Erythroblast (primary cell): ENCODE measurements at regions not wholly inside any gene's neighbourhood (a gene's known extent, or its start where the extent isn't known, plus 50 kb on each side); places are given as distances from the start of the nearest gene placed in this dataset.
"Not testable (repeated sequence)": the region's sequence is repeated elsewhere in the genome, so short reads cannot be mapped to it uniquely, and the experiment has no call there.

Experiments used
- DNase-seq, 2 experiments: peaks; one replicate each; lab custom pipeline; 2025; lab: John Stamatoyannopoulos, UW
- GATA1 ChIP-seq: IDR thresholded peaks from 2 replicates; pipeline ENCODE4 v1.6.1; 2011; ENCODE audit warnings: low read depth, mild to moderate bottlenecking, control low read depth, low read length, moderate library complexity
- POLR2A ChIP-seq: IDR thresholded peaks from 2 replicates; pipeline ENCODE4 v1.6.1; 2011; ENCODE audit warnings: mild to moderate bottlenecking, low read length

DNA sequence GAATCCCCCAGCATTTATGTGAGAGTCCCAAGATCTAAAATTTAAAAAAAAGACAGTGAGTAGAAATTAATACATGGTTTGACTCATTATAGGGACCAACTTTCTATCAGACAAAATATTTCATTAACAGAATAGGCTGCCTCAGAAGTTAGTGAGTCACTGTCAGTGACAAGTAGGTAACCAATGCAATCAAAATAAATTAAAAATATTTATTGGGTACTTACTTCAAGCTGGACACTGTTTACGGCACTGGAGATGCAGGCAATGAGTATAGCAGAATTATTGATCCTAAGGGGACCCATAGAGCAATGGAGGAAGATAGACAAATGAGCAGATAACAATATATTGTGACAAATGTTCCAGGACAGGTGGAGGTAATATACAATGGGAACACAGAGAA, 135.6 kb upstream of the BCL6 start:
- no peak for DNase-seq
- TF ChIP-seq POLR2A = no peak
- no peak for TF ChIP-seq GATA1

DNA sequence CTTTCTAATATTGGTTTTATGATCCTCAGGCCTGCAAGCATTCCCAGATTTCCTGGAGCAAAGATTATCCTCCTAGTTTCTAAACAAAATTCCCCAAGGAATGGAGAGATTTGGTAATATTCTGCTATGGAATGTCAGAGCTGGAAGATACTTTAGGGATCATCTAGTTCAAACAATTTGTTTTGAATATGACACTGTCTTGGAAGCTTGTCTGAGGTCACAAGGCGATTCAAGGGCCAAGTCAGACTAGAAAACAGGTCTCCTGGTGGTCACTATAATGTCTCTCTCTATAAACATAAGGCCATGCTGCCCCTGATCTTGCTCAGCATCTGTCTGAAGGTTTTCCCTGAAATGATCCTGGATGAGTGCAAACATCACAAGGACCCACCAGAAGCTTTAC, 143.4 kb upstream of the BCL6 start:
- TF ChIP-seq POLR2A (no peak), GATA1 (no peak)
- no peak for DNase-seq

DNA sequence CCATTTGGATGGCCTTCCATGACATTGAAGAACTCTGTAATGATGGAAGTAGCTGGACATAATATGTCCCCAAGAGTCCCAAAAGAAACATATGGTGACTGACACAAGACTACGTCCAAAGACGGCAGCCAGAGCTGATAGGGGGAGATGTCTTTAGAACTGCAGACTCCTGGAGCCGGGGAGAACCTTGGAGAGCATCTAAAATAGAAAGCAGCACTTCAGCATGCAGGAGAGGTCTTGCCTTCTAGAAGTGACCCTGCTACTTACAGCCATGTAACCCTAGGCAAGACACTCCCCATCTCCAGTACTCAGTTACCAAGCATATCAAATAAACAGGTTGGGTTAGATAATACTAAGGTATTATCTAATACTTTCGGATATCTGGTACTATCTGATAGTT, 143.8 kb upstream of the BCL6 start:
- DNase-seq = no peak
- no peak for TF ChIP-seq POLR2A
- no peak for TF ChIP-seq GATA1

DNA sequence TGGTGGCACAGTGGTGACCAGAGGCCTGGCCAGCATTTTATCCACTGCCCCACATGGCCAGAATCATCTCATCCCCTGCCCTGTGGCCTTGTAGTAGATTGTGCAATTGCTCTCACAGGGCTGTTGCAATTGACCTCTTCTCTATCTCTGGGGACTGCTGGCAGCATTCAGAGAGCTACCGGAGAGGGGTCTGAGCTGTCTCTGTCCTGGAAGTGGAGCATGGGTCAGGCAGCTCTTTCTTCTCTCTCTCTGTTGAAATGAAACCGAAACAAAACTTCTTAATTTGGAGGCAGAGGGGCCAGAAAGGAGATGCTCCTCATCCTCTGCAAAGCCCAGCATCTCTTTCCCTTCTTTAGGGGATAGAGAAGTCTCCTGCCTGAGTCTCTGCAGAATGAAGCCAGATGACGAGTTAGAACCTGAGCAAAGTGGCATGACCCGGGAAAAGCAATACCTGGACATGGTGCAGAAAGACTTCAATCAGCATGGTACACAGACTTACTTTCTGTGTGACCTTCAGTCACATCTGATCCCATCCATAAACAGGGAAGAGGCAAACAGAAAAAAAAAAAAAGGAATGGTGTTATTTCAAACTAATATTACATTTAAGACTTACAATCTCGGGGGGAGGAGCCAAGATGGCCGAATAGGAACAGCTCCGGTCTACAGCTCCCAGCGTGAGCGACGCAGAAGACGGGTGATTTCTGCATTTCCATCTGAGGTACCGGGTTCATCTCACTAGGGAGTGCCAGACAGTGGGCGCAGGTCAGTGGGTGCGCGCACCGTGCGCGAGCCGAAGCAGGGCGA, 144.5 kb upstream of the BCL6 start:
- no peak for TF ChIP-seq POLR2A
- TF ChIP-seq GATA1 = no peak
- no peak for DNase-seq

DNA sequence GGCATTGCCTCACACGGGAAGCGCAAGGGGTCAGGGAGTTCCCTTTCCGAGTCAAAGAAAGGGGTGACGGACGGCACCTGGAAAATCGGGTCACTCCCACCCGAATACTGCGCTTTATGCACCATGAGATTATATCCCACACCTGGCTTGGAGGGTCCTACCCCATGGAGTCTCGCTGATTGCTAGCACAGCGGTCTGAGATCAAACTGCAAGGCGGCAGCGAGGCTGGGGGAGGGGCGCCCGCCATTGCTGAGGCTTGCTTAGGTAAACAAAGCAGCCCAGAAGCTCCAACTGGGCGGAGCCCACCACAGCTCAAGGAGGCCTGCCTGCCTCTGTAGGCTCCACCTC, 145.1 kb upstream of the BCL6 start:
- DNase-seq = not testable (repeated sequence)

DNA sequence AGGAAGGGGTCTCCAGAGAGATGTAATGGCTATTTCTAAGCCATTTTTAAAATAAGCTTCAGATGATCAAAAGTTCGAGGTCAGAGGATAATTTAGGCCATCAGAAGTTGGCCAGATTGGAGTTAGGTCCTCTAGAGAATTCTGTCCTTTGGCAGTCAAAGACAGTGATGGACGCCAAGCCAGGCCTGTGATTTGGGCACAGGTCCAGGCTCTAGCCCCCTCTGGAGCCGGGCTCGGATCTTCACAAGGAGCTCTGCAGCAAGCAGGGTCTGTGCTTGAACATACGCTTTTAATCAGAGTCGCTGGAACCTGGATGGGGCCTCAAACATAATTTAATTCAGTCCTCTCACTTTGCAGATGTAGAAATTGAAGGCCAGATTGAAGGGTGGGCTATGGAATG, 151.4 kb upstream of the BCL6 start:
- TF ChIP-seq GATA1 = no peak
- TF ChIP-seq POLR2A = no peak
- no peak for DNase-seq

DNA sequence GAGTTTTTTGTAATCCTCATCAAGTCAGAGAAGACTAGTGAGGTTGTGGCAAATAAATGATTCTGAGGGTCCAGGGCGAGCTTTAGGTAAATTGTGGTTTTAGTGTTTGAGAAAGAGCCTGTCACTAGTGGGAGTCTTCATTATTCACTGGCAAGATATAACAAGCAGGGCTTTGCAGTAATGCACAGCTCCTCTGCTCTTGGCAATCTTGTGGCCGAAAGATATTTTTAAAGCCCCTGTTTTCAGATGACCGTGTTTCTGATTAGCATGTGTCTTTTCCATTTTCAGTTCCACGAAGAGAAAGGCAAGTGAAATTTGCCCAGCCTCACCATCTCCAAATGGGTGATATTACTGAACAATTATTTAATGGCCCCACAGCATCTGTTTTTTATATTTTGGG, 154.0 kb upstream of the BCL6 start:
- TF ChIP-seq POLR2A (no peak), GATA1 (no peak)
- no peak for DNase-seq

DNA sequence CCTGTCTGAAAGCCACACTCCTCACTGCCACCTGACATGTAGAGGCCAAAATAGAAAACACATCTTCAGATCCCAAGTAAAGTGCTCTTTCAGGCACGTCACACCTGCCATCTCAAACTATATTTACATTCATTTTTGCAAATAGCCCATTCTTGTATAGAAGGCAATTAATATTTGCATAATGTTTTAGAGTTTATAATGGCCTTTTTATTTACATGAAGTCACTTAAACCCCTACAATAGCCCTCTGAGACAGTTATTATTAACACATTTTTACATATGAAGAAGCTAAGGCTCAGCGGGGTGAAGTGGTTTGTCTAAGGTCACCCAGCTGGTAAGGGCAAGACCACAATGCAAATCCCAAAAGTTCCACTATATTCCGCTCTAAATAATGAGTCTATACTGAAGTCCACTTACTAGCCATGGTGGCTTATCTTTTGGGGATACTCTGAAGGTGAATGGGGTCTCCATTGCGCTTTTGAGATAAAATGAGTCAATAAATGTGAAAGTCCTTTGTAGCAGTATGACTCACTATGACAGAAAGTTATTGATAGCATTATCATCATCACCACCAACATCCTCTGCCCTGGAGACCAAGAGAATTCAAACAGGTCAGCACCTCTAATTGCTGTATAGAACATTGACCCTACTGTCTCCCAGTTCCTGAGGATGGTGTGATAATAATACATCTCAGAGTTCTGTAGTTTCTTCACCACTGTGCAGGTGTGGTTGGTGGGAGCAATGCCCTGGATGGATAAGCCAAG, 155.9 kb upstream of the BCL6 start:
- TF ChIP-seq GATA1 (no peak), POLR2A (no peak)
- no peak for DNase-seq

DNA sequence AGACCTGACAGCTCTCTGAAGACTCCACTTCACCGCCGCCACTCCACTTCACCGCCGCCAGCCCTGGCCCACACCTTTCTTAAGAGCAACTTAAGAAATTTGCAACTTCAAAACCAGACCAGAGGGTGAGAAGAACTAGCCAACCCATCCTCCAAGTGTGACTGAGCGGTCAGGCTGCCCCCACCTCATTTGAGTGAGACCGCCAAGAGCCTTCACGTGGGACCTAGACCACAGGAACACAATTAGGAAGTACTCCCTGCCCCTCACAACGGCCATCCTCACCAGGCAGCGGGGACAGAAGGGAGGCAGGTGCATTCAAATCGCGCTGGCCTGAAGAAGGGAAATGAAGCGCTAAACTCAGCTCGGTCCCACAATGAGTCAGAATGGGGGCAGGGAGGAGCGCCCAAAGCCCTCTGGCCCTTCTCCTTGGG, 156.8 kb upstream of the BCL6 start:
- DNase-seq = no peak

DNA sequence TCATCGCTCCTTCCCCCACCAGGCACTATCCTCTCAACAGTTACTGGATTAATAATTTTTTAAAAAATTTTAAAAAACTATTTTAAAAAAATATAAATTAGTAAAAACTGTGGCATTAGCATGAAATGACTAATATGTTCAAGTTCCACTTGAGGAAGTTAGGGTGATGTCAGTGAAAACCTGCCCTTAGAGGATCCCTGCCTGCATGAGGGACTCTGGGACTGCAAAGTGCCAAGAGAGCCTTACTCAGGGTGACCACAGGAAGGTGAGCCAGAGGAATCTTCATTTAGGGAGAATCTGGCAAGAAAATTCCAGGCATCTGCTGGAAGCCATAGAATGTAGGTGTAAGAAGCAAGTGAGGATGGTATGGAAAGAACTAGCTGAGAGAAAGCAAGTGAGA, 157.7 kb upstream of the BCL6 start:
- DNase-seq = no peak
- TF ChIP-seq GATA1 (no peak), POLR2A (no peak)

More for the DNA sequence above, 156.8 kb upstream of the BCL6 start:
- TF ChIP-seq GATA1 (no peak), POLR2A (no peak)

DNA sequence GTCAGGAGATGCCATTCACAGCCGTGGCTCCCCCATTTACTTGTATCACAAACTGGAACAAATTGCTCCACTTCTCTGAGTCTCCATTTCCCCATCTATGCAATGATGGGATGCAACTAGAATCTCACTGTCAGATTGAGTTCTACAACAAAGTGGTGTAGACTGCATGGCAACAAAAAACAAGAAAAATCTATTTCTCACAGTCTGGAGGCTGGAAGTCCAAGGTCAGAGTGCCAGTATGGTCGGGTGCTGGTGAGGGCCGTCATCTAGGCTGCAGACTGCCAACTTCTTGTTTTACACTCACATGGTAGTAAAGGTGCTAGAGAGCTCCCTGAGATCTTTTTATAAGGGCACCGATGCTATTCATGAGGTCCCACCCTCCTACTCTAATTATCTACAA, 158.4 kb upstream of the BCL6 start:
- TF ChIP-seq POLR2A = no peak
- no peak for TF ChIP-seq GATA1
- no peak for DNase-seq

DNA sequence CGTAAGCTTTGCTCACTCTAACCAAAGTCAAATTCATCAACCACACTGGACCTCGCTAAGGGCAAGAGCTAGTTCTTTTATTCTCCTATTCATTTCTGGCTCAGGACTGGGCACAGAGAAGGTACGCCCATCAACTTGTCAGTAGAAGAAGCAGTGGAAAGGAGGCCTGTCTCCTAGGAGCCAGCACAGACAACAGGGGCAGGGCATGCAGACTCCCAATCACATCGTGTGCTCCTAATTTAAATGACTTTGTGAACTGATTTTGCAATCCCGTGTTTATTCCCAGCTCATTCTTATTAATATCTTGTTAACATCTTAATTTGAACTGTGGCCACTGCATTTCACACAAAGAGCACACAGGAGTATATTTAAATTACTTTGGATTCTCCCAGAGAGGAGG, 161.1 kb upstream of the BCL6 start:
- TF ChIP-seq POLR2A (no peak), GATA1 (no peak)
- no peak for DNase-seq

DNA sequence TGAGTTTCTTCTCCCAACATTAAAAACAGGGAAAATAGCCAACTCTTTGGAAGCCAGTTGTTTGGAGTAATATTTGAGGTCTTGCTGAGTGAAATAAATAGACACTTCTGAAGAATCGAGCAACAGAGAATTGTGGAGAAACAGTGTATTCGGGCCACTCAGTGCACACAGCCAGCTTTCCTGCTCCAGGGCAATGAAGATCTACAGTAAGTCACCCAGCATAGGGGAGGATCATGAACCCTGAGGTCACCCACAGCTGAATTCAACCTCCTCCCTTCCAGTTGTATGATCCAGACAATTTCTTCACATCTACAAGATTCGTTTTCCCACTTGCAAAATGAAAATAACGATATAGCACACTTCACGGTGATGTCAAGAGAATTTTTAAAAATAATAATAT, 161.7 kb upstream of the BCL6 start:
- TF ChIP-seq GATA1 = no peak
- no peak for TF ChIP-seq POLR2A
- no peak for DNase-seq

DNA sequence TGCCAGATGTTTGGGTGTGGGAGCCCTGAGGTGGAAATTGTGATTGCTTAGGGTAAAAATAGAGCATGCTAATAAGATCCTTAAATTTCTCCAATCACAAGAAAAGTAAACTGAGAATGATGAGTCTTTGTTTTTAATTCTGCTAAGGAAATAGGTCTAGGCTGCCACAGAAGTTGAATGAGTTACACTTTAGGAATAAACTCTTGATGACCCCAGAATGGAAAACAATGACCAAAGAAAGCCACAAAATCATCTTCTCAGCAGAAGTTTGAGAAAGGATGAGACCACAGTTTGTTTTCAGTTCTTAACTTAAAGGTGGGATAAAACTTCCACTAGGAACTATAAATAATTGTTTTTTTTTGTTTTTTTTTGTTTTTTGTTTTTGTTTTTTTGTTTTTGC, 164.6 kb upstream of the BCL6 start:
- TF ChIP-seq POLR2A (no peak), GATA1 (no peak)
- DNase-seq = no peak
